ENCODE measurements at regions not wholly inside any gene's neighbourhood (a gene's known extent, or its start where the extent isn't known, plus 50 kb on each side); places are given as distances from the start of the nearest gene placed in this dataset.
"Not testable (repeated sequence)": the region's sequence is repeated elsewhere in the genome, so short reads cannot be mapped to it uniquely, and the experiment has no call there.

DNA sequence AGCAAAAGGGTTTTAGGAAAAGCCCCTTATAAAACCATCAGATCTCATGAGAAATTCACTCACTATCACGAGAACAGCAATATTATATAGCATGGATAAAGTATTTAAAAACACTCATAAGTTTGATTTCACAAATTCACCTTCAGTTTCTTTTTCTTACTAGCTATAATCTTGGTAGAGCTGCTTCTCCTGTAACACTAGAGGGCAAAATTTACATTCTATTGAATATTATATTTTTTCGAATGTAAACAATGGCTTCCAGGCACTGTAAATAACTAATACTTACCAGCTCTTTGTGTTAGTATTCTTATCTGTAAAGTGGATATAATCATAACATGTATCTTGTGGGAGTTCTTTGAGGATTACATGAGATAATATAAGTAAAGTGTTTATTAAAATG is 259.6 kb downstream of the CCER1 start:
- no peak for DNase-seq (ENCODE audit: low spot score)

DNA sequence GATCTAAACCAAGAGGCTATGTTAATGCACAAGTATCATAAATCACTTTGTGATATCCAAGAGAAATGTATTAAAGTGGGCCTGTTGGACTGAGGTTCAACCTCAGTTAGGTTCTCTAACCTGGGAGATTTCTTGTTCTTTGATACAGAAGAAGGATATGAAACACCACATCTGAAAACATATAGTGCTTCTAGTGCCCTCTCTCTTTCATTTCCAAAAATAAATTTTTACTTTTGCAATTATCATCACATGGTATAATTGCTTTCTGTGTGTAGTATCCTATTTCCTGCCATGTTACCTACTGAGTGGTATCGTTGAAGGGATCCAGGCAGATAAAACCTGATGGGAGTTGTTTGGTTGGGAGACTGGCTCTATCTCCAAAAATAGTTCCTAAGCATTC is 264.9 kb downstream of the CCER1 start:
- no peak for DNase-seq (ENCODE audit: low spot score)

DNA sequence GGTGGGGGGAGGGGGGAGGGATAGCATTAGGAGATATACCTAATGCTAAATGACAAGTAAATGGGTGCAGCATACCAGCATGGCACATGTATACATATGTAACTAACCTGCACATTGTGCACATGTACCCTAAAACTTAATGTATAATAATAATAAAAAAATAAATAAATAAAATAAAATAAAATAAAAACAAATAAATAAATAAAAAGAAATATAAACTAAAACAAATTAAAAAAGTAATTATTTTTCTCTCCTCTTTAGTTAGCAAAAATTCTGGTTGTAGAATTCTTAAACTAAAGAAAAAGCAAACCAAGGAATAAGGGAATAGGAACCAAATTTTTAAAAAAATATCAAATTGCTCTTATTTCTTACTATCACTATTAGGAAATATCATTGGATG is 267.3 kb downstream of the CCER1 start:
- DNase-seq (ENCODE audit: low spot score), result not testable (repeated sequence)

GRCh38 chr12:90683871-90684270 is 271.1 kb downstream of the CCER1 start:
- no peak for DNase-seq (ENCODE audit: low spot score)

DNA sequence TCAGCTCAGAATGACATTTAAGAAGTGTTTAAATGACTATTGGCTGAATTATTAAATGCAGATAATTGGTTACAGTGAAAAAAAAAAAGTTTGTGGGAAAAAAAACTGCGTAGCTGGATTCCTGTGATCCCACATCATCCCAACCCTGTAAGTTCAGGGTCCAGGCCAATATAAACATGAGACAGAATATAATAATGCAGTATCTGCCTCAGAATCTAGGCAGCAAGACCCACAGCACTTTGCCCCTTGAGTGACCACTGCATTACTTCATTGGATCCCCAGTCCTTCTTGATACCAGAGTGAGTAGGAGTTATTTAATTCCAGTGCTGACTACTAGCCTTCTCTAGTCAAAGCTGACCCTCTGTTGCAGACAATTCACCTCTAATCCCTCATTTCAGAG is 272.6 kb downstream of the CCER1 start:
- no peak for DNase-seq (ENCODE audit: low spot score)

DNA sequence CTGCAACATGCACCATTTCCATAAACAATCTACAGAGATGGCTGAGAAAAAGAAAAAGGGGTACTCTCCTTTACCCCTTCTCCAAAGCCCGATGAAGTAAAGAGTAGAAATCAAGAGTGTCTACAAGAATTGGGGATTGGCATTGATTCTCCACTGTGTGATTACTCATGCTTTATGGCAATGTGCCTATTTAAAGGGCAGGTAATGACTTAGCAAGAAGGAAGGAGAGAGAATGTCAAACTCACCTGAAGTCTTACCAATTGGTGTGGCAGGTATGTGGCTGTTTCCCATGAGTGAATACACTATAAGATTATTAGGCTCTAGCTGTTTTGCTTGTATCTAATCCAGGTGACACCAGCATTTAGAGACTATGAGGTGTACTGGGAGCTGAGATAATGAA is 275.3 kb downstream of the CCER1 start:
- no peak for DNase-seq (ENCODE audit: low spot score)

- DNase-seq (ENCODE audit: low spot score), result no peak
Measured at GRCh38 chr12:90677552-90677951, 277.4 kb downstream of the CCER1 start.

GRCh38 chr12:90677055-90677454 is 277.9 kb downstream of the CCER1 start:
- no peak for DNase-seq (ENCODE audit: low spot score)

DNA sequence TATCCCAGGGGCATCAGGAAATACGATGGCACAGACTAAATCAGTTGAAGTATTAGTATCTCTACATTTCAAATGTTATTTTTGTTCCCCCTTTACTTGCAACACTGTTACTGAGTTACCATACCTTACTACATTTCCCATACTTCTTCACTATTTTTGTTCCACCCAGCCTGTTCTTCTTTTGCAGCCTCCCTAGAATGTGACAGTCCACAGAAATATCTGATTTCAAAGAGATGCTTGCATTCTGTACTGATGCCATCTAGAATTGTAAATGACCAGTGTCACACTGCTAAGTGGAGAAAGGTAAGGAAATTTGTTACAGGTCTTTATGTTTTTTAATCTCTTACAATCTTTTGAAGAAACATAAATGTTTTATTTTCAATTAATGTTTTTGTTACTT is 279.9 kb downstream of the CCER1 start:
- DNase-seq (ENCODE audit: low spot score), result no peak

- DNase-seq (ENCODE audit: low spot score), result no peak
Measured at GRCh38 chr12:90672081-90672480, 282.9 kb downstream of the CCER1 start.

DNA sequence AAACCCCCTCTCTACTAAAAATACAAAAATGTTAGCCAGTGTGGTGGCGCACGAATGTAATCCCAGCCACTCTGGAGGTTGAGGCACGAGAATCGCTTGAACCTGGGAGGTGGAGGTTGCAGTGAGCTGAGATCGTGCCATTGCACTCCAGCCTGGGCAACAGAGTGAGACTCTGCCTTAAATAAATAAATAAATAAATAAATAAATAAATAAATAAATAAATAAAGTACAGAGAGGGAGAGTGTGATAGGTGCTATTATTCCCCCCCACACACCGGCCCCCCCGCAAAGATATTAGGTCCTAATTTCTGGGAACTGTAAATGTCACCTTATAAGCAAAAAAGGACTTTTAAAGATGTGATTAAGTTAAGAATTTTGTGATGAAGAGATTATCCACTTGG is 291.0 kb downstream of the CCER1 start:
- DNase-seq (ENCODE audit: low spot score), result not testable (repeated sequence)

GRCh38 chr12:90659060-90659459 is 295.9 kb downstream of the CCER1 start:
- DNase-seq (ENCODE audit: low spot score), result no peak

DNA sequence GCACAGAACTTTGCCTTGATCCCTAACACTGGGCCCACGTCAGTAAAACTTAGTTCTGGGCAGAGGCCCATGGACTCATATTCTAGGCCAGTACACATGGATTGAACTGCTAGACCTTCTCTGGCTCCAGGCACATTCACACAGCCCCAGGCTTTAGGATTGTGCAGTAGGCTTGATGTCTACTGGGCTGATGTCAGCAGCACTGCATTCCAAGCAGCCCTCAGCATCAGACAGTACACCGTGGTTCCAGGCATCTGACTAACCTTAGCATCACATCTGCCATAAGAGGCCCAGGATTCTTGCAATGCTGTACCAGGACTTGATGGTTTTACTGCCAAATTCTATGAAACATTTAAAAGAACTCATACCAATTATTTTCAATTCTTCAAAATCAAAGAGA is 301.9 kb downstream of the CCER1 start:
- no peak for DNase-seq (ENCODE audit: low spot score)

DNA sequence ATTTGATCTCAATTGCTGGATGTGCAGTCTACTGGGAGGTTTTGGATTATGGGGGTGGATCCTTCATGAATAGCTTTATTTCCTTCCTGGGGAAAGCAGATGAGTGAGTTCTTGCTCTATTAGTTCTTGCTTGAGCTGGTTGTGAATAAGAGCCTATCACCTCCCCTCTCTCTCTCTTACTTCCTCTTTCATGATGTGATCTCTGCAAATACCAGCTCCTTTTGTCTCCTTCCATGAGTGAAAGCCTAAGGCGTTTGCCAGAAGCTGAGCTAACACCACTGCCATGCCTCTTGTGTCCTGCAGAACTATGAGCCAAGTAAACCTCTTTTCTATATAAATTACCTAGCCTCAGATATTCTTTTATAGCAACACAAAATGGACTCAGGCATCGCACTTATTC is 302.7 kb downstream of the CCER1 start:
- DNase-seq (ENCODE audit: low spot score), result no peak

GRCh38 chr12:90645181-90645580 is 309.8 kb downstream of the CCER1 start:
- no peak for DNase-seq (ENCODE audit: low spot score)

DNA sequence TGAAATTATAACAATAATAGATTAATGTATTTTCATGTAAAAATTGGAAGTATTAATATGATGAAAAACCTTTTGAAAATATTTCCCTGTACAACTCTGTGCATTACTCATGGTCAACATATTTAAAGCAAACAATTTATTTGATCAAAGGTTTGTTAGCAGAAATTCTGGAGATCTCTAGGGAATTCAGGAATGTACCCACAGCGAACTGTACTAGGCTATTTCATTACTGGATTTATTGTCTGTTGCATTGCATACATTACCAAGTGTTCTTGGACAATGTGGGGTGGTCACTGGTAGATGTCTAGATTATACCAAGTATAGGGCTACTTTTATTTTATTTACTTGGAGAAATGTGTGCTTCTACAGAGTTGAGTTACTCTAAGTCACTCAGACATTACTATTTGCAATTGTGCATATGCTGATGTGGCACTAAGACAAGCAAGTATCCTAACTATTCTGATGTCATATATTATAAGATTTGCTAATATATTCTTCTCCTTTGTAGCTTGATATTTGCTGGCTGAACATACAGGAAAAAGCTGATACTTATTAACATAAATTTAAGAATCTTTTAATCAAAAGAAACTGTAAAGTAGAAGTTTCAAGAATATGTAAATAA is 323.3 kb downstream of the CCER1 start:
- no peak for DNase-seq (ENCODE audit: low spot score)

- no peak for DNase-seq (ENCODE audit: low spot score)
Measured at GRCh38 chr12:90630006-90630405, 325.0 kb downstream of the CCER1 start.

- DNase-seq (ENCODE audit: low spot score), result no peak
Measured at GRCh38 chr12:90628213-90628612, 326.8 kb downstream of the CCER1 start.

GRCh38 chr12:90627180-90627896 is 327.6 kb downstream of the CCER1 start:
- DNase-seq (ENCODE audit: low spot score), result no peak

- DNase-seq (ENCODE audit: low spot score), result peak; percentile 59
Measured at GRCh38 chr12:90622431-90622830, 332.5 kb downstream of the CCER1 start.

DNA sequence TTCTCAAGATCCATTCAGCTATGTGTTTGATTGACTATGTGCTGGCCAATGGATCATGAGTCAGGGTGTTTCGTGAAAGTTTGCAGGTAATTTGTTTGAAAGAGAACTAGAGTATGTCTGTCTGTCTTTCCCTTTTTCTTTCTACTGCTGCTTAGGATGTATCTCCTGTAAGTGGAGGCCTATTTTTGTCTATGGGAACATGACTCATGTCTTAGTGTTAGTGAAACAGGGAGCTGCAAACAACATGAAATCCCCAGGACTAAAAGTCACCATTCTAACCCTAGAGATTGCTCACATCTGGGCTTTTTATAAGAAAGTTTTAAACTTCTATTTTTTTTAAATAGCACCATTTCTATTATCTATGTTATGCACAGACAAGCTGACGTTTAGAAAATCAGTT is 333.0 kb downstream of the CCER1 start:
- peak; percentile 28 for DNase-seq (ENCODE audit: low spot score)

DNA sequence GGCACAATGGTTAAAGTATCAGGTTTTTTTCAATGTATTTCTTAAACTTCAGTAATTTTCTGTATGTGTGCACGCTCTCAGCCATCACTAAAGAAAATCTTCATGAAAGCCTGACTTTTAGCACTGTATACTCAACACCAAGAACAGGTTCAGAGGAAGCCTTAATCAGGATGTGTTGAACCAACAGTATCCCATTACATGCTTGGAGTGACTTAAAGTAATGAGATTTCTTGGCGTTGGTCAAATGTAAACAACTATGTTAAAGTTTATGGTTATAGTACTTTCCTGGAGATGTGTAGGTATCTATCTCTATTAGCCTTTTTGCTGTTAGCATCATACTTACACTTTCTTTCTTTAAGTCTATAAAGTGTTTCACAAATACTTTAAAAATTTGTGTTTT is 335.0 kb downstream of the CCER1 start:
- DNase-seq (ENCODE audit: low spot score), result no peak

DNA sequence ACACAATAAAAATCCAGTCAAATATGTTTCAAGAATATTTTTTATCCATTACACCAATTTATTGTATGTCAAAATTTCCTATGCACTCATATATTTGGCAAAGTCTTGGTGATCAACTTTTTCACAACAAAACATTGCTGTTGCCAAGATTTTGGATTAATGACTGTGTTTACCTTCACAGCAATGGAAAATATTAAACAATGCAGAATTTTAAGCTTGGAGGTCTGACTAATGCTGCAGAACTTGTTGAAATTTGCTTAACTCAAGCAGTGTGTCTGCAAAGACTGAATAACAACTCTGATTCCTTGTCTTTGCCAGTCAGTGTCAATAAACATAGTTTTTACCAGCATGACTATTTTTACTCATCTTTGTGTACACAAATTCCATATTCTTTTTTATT is 336.4 kb downstream of the CCER1 start:
- no peak for DNase-seq (ENCODE audit: low spot score)

DNA sequence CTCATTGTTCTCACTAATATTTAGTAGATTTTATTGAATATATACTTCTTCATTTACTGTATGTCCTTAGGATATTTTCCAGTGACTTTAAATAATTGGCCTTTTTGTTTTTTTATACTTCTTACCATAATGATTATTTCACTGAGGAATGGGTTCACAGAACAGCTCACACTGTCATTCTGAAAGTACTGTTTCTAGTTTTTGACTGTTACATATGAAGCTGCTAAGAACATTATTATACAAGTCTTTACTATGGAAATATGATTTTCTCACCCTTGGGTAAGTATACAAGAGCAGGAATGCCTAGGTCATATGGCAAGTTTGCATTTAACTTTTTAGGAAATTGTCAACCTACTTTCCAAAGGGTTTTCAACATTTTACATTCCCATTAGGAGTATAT is 343.1 kb downstream of the CCER1 start:
- DNase-seq (ENCODE audit: low spot score), result no peak
